IMR-90 (cell line): ENCODE measurements at regions not wholly inside any gene's neighbourhood (a gene's known extent, or its start where the extent isn't known, plus 50 kb on each side); places are given as distances from the start of the nearest gene placed in this dataset.

Experiments
- ATAC-seq: fragments of 200-7000 bp; cut with Tn5 transposase; 2 replicates; pipeline ENCODE4 v1.9.1; 2020; ENCODE audit warnings: low read depth, mild to moderate bottlenecking, moderate library complexity
- BruUV-seq: library from RNA; stranded (reverse); fragments of 400-500 nt; replicated peaks from 2 replicates; lab custom pipeline; 2021; lab: Mats Ljungman, UMichigan
- CTCF ChIA-PET: fragments of 300-600 bp; formaldehyde crosslinking; extraction: SDS; loops from one replicate; lab custom pipeline; 2021; ENCODE audit warnings: antibody characterized with exemption; lab: Yijun Ruan, JAX
- POLR2A ChIA-PET: fragments of 300-600 bp; sonication (Branson Sonifier 250); formaldehyde crosslinking; loops from one replicate; lab custom pipeline; 2022; ENCODE audit warnings: antibody characterized with exemption; ENCODE audit not compliant: unreplicated experiment; lab: Charles Lee
- DNase-seq: peaks from one replicate; pipeline ENCODE4 v3.0.0; 2013
- H2AFZ ChIP-seq: replicated peaks from 2 replicates; pipeline ENCODE3; 2013; ENCODE audit warnings: low read length, mild to moderate bottlenecking; ENCODE audit not compliant: poor library complexity
- H2AK5ac ChIP-seq: 2 replicates; pipeline ENCODE4 v1.6.1; 2013; ENCODE audit warnings: low read depth, low read length, inconsistent platforms
- H2AK9ac ChIP-seq: replicated peaks from 2 replicates; pipeline ENCODE3; 2013; ENCODE audit warnings: mild to moderate bottlenecking, low read depth, low read length, moderate library complexity; ENCODE audit not compliant: poor library complexity
- H2BK120ac ChIP-seq: 2 replicates; pipeline ENCODE4 v1.6.1; 2013; ENCODE audit warnings: low read depth, low read length, inconsistent platforms
- H2BK15ac ChIP-seq: 3 replicates; pipeline ENCODE4 v1.6.1; 2013; ENCODE audit warnings: low read depth, low read length, inconsistent platforms
- H2BK20ac ChIP-seq: 2 replicates; pipeline ENCODE4 v1.6.1; 2013; ENCODE audit warnings: low read depth, mild to moderate bottlenecking, inconsistent platforms, low read length, moderate library complexity
- H2BK5ac ChIP-seq: 2 replicates; pipeline ENCODE4 v1.6.1; 2013; ENCODE audit warnings: mild to moderate bottlenecking, low read depth, low read length, inconsistent platforms; ENCODE audit not compliant: poor library complexity, severe bottlenecking
- H3K14ac ChIP-seq: replicated peaks from 2 replicates; pipeline ENCODE4 v1.6.1; 2013; ENCODE audit warnings: low read depth, low read length, inconsistent platforms
- H3K18ac ChIP-seq: 2 replicates; pipeline ENCODE4 v1.6.1; 2013; ENCODE audit warnings: low read depth, low read length, control low read depth
- H3K23ac ChIP-seq: 2 replicates; pipeline ENCODE4 v1.6.1; 2013; ENCODE audit warnings: low read depth, low read length, inconsistent platforms
- H3K27ac ChIP-seq: 2 replicates; pipeline ENCODE4 v1.5.1; 2013; ENCODE audit warnings: mild to moderate bottlenecking, control low read depth, low read length; ENCODE audit not compliant: insufficient read depth
- H3K27me3 ChIP-seq: 2 replicates; pipeline ENCODE4 v1.6.1; 2013; ENCODE audit warnings: low read length; ENCODE audit not compliant: control insufficient read depth, insufficient read depth
- H3K36me3 ChIP-seq: 2 replicates; pipeline ENCODE4 v1.6.1; 2013; ENCODE audit warnings: low read length, mixed read lengths; ENCODE audit not compliant: control insufficient read depth, insufficient read depth
- H3K4ac ChIP-seq: 2 replicates; pipeline ENCODE4 v1.6.1; 2013; ENCODE audit warnings: low read depth, low read length, inconsistent platforms
- H3K4me1 ChIP-seq: 2 replicates; pipeline ENCODE4 v1.6.1; 2013; ENCODE audit warnings: low read length, mixed read lengths; ENCODE audit not compliant: control insufficient read depth, insufficient read depth
- H3K4me2 ChIP-seq: 2 replicates; pipeline ENCODE4 v1.6.1; 2013; ENCODE audit warnings: low read depth, mild to moderate bottlenecking, control low read depth, low read length, moderate library complexity
- H3K4me3 ChIP-seq: 2 replicates; pipeline ENCODE4 v1.5.1; 2013; ENCODE audit warnings: low read depth, mild to moderate bottlenecking, control low read depth, low read length, moderate library complexity; ENCODE audit not compliant: insufficient read depth
- H3K56ac ChIP-seq: 2 replicates; pipeline ENCODE4 v1.6.1; 2013; ENCODE audit warnings: low read length, inconsistent platforms; ENCODE audit not compliant: insufficient read depth; ENCODE audit errors: extremely low read depth
- H3K79me1 ChIP-seq, 2 experiments: 2 replicates each; pipeline ENCODE4 v1.6.1; 2013; ENCODE audit warnings: low read length in 2 of 2, inconsistent platforms in 1 of 2, low read depth in 1 of 2
- H3K9ac ChIP-seq: 2 replicates; pipeline ENCODE4 v1.6.1; 2013; ENCODE audit warnings: low read depth, low read length, control low read depth
- H3K9me1 ChIP-seq: 2 replicates; pipeline ENCODE4 v1.6.1; 2013; ENCODE audit warnings: low read length, inconsistent platforms; ENCODE audit not compliant: insufficient read depth
- H3K9me3 ChIP-seq: 2 replicates; pipeline ENCODE4 v1.6.1; 2013; ENCODE audit warnings: low read length; ENCODE audit not compliant: control insufficient read depth, insufficient read depth
- H4K20me1 ChIP-seq: 2 replicates; pipeline ENCODE4 v1.6.1; 2013; ENCODE audit warnings: low read length, inconsistent platforms; ENCODE audit not compliant: insufficient read depth
- H4K5ac ChIP-seq: 2 replicates; pipeline ENCODE4 v1.6.1; 2013; ENCODE audit warnings: mild to moderate bottlenecking, low read depth, low read length, control low read depth
- H4K8ac ChIP-seq, 2 experiments: 2 replicates each; pipeline ENCODE4 v1.6.1; 2013; ENCODE audit warnings: low read depth in 2 of 2, low read length in 2 of 2, control low read depth in 1 of 2, inconsistent platforms in 1 of 2
- H4K91ac ChIP-seq: 2 replicates; pipeline ENCODE4 v1.6.1; 2013; ENCODE audit warnings: low read depth, low read length, inconsistent platforms; ENCODE audit not compliant: insufficient read depth
- CEBPB ChIP-seq: IDR thresholded peaks from 2 replicates; pipeline ENCODE4 v1.6.1; 2012; ENCODE audit warnings: low read depth, low read length, improper control_type of control experiment
- MAZ ChIP-seq: IDR thresholded peaks from 2 replicates; pipeline ENCODE4 v1.6.1; 2012; ENCODE audit warnings: low read depth, mild to moderate bottlenecking, low read length, improper control_type of control experiment, moderate library complexity, borderline replicate concordance
- RAD21 ChIP-seq: IDR thresholded peaks from 2 replicates; pipeline ENCODE4 v1.6.1; 2012; ENCODE audit warnings: low read length, improper control_type of control experiment
- RFX5 ChIP-seq: IDR thresholded peaks from 2 replicates; pipeline ENCODE4 v1.8.0; 2012; ENCODE audit warnings: low read depth, mild to moderate bottlenecking, low read length, moderate library complexity
- SMC3 ChIP-seq: fragments of 150-350 bp; IDR thresholded peaks from 2 replicates; pipeline ENCODE4 v1.6.1; 2016; ENCODE audit warnings: low read depth, mild to moderate bottlenecking, antibody characterized with exemption, low read length, moderate library complexity
- dilution Hi-C: fragments of 300-500 bp; cut with HindIII; formaldehyde crosslinking; loops from one replicate; pipeline ENCODE4 v1.14.3; 2018; ENCODE audit warnings: low sequenced_read_pairs; ENCODE audit not compliant: unreplicated experiment
- in situ Hi-C: fragments of 300-500 bp; cut with MboI; formaldehyde crosslinking; loops from 3 replicates; pipeline ENCODE4 v1.14.3; 2019; ENCODE audit warnings: low sequenced_read_pairs, inconsistent platforms, mixed read lengths
- intact Hi-C: fragments of 100-400 bp; cut with micrococcal nuclease; formaldehyde crosslinking; loops from 2 replicates; pipeline ENCODE4 v1.10.0; 2022

GRCh38 chr3:162626172-162626571 lies 1129.6 kb downstream of the OTOL1 start:
- Histone ChIP-seq H3K27ac (no peak overlapping the region), H3K4ac (no peak overlapping the region), H2AK5ac (no peak overlapping the region), H2AK9ac (no peak overlapping the region), H3K9me1 (no peaks in the 10 kb centered on the region), H4K20me1 (no peaks in the 10 kb centered on the region), H3K18ac (no peak overlapping the region), H3K14ac (no peak overlapping the region), H2BK20ac (no peak overlapping the region), H2BK120ac (no peak overlapping the region), H3K23ac (no peak overlapping the region), H3K56ac (no peak overlapping the region), H4K8ac (no peak overlapping the region), H2BK15ac (no peak overlapping the region), H3K36me3 (no peaks in the 10 kb centered on the region), H3K4me3 (no peak overlapping the region), H3K9ac (no peak overlapping the region), H3K79me1 (no peaks in the 10 kb centered on the region), H3K9me3 (no peaks in the 10 kb centered on the region), H2AFZ (no peak overlapping the region), H4K91ac (no peak overlapping the region), H3K27me3 (no peaks in the 10 kb centered on the region), H3K4me1 (no peaks in the 10 kb centered on the region), H3K4me2 (no peak overlapping the region), H4K5ac (no peak overlapping the region), H2BK5ac (no peak overlapping the region)
- ATAC-seq (no peak), DNase-seq (no peak)
- TF ChIP-seq RAD21 (no peak), SMC3 (no peak), CEBPB (no peak), RFX5 (no peak), MAZ (no peak)
- dilution Hi-C loops, result no loop called here
- ChIA-PET POLR2A (no interaction called here), CTCF (no interaction called here)
- in situ Hi-C loops, result no loop called here
- intact Hi-C loops, result no loop called here
- no TSS peak for BruUV-seq
